Ovary (tissue), 7 donors: ENCODE measurements at regions not wholly inside any gene's neighbourhood (a gene's known extent, or its start where the extent isn't known, plus 50 kb on each side); places are given as distances from the start of the nearest gene placed in this dataset.
A peak's percentile ranks its signal among the peaks of the same experiment; 100 is the strongest.

Experiments used
- DNase-seq, 5 donors: peaks; one replicate each; pipeline ENCODE4 v3.0.0-alpha.2; 2019 to 2020
- H3K27ac ChIP-seq, 2 donors: fragments of 200-600 bp; one replicate each; pipeline versions ENCODE4 v1.5.1 to v1.8.0; 2019 to 2022
- H3K27me3 ChIP-seq: fragments of 200-600 bp; one replicate; pipeline ENCODE4 v1.8.0; 2022
- H3K36me3 ChIP-seq: fragments of 200-600 bp; sonication (generic); one replicate; pipeline ENCODE4 v1.5.1; 2019
- H3K4me1 ChIP-seq: one replicate; pipeline ENCODE4 v1.8.1; 2013; ENCODE audit warnings: mild to moderate bottlenecking, moderate library complexity; ENCODE audit not compliant: insufficient read depth
- H3K4me3 ChIP-seq: fragments of 200-600 bp; sonication (generic); one replicate; pipeline ENCODE4 v1.5.1; 2017
- H3K9me3 ChIP-seq, 2 donors: fragments of 200-600 bp in 1 of 2; sonication (generic) in 1 of 2; one replicate each; pipeline versions ENCODE4 v1.5.1 to v1.8.1; 2013 to 2019; ENCODE audit warnings: mild to moderate bottlenecking in 1 of 2, moderate library complexity in 1 of 2
- EP300 ChIP-seq: sonication (generic); formaldehyde crosslinking; IDR thresholded peaks from one replicate; pipeline ENCODE4 v1.6.1; 2017; ENCODE audit warnings: antibody characterized with exemption
- POLR2A ChIP-seq: fragments of 450-650 bp; IDR thresholded peaks from one replicate; pipeline ENCODE4 v1.6.1; 2017; ENCODE audit warnings: antibody characterized with exemption, mild to moderate bottlenecking, moderate library complexity
- WGBS, 3 donors: extraction: QIAGEN DNeasy Blood & Tissue Kit in 1 of 3; methylation state at CpG; one replicate each; pipeline versions ENCODE4 v1.1.5 to v1.1.7; 2013 to 2017; 5-methylcytosine and 5-hydroxymethylcytosine counted together
- intact Hi-C, 4 donors: fragments of 100-400 bp; cut with DNase I; formaldehyde crosslinking; loops; one replicate each; pipeline versions ENCODE4 v1.11.0 to v1.15.1; 2022 to 2023
- TF ChIP-seq, protein P1 (sequence below), 3 donors: fragments of 450-650 bp in 2 of 3; fragments of 200-600 bp in 1 of 3; IDR thresholded peaks; one replicate each; pipeline versions ENCODE4 v1.5.1 to v1.8.0; 2016 to 2022; ENCODE audit warnings: antibody characterized with exemption in 3 of 3, mild to moderate bottlenecking in 1 of 3
- donor health status: DM: no; HTN: no; CAD: no; lungs with moderate emphysema.
- donor health status: DM: no; HTN: no; CAD: no.
- donor health status: Bipolar disorder and iron deficiency.
- donor health status: DM: no; HTN: no; CAD: no.
- donor health status: DM: yes; HTN: yes; CAD: no.

GRCh38 chr2:151053661-151053990 lies 208.0 kb downstream of the RBM43 start:
- 61 to 72% (median 70%) methylated on average over 1 of the region's 1 CpG for WGBS, 3 donors
- H3K9me3 ChIP-seq = no peaks in the 10 kb centered on the region
- intact Hi-C loops = no loop called here
- H3K36me3 ChIP-seq = no peaks in the 10 kb centered on the region
- H3K27me3 ChIP-seq = no peaks in the 10 kb centered on the region
- H3K4me3 ChIP-seq = no peak overlapping the region
- TF ChIP-seq POLR2A (no peak), EP300 (no peak)
- TF ChIP-seq, protein P1, sequence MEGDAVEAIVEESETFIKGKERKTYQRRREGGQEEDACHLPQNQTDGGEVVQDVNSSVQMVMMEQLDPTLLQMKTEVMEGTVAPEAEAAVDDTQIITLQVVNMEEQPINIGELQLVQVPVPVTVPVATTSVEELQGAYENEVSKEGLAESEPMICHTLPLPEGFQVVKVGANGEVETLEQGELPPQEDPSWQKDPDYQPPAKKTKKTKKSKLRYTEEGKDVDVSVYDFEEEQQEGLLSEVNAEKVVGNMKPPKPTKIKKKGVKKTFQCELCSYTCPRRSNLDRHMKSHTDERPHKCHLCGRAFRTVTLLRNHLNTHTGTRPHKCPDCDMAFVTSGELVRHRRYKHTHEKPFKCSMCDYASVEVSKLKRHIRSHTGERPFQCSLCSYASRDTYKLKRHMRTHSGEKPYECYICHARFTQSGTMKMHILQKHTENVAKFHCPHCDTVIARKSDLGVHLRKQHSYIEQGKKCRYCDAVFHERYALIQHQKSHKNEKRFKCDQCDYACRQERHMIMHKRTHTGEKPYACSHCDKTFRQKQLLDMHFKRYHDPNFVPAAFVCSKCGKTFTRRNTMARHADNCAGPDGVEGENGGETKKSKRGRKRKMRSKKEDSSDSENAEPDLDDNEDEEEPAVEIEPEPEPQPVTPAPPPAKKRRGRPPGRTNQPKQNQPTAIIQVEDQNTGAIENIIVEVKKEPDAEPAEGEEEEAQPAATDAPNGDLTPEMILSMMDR (IDR thresholded peaks at IDR 0.05) = no peak
- H3K4me1 ChIP-seq = no peaks in the 10 kb centered on the region
- H3K27ac ChIP-seq = no peak overlapping the region
- DNase-seq = no peak

DNA sequence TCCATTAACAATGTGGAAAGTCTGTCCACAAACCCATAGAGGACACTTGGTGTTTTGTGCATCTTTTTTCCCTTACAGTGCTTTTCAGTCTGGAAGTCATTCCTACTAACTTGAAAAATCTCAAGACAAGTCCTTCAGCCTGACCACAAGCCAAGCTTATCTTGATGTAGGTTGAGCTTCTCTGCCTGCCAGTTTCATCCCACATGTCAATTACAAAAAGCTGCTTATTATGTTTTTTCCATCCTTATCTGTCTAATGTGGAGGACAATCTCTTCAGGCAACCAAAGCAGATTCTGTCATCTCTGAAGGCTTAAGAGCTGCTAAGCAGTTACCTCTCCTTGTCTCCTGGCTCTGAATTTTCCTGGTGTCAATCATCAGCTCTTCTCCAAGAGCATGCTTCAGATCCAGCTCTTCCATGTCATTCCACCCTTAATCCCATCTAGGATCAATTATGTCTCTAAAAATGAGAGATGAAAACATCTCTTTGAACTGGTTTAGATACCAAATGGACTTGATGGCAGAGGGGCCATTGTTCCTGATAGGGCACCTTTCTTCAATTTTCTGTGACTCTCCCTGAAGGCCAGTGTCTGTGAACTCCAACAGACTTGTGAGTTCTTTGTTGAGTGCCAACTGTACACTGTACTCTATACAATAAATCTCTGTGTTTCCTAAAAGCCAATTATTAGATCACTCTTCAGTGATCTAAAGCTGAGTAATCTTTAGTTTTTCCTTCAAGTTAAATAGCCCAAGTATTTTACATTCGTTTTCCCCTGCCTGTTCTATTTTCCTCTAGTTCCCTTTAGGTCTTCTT lies 208.6 kb downstream of the RBM43 start:
- Histone ChIP-seq H3K4me1 (no peaks in the 10 kb centered on the region), H3K4me3 (no peak overlapping the region), H3K9me3 (no peaks in the 10 kb centered on the region), H3K27ac (no peak overlapping the region), H3K27me3 (no peaks in the 10 kb centered on the region), H3K36me3 (no peaks in the 10 kb centered on the region)
- TF ChIP-seq POLR2A = no peak
- TF ChIP-seq EP300 = no peak
- TF ChIP-seq, protein P1 (IDR thresholded peaks at IDR 0.05) = no peak
- no peak for DNase-seq
- 68 to 82% (median 75%) methylated on average over 1 of the region's 1 CpG for WGBS, 3 donors
- intact Hi-C loops = no loop called here

GRCh38 chr2:151051574-151052220 lies 210.0 kb downstream of the RBM43 start:
- 10 to 16% (median 15%) methylated on average over 2 of the region's 2 CpGs for WGBS, 3 donors
- Histone ChIP-seq H3K36me3 (no peaks in the 10 kb centered on the region), H3K4me1 (no peaks in the 10 kb centered on the region), H3K4me3 (no peak overlapping the region), H3K27ac (no peak overlapping the region), H3K9me3 (no peaks in the 10 kb centered on the region), H3K27me3 (no peaks in the 10 kb centered on the region)
- intact Hi-C loops = no loop called here
- TF ChIP-seq, protein P1 (IDR thresholded peaks at IDR 0.05) = peak in 1 of 3 donors; percentile 25
- TF ChIP-seq EP300 = no peak
- DNase-seq = peak in 1 of 5 donors; percentile 20

- H3K4me1 ChIP-seq = no peaks in the 10 kb centered on the region
- no peaks in the 10 kb centered on the region for H3K9me3 ChIP-seq
- H3K36me3 ChIP-seq = no peaks in the 10 kb centered on the region
- intact Hi-C loops = no loop called here
- TF ChIP-seq EP300 = no peak
- no peak for TF ChIP-seq POLR2A
- TF ChIP-seq, protein P1 (IDR thresholded peaks at IDR 0.05) = no peak
- H3K4me3 ChIP-seq = no peak overlapping the region
- H3K27ac ChIP-seq = no peak overlapping the region
- DNase-seq = no peak
- 56 to 87% (median 56%) methylated on average over 1 of the region's 1 CpG for WGBS, 3 donors
- no peaks in the 10 kb centered on the region for H3K27me3 ChIP-seq
These were observed 211.9 kb downstream of the RBM43 start for GRCh38 chr2:151049746-151050145.
